Testis (tissue), 2 donors: ENCODE measurements at regions not wholly inside any gene's neighbourhood (a gene's known extent, or its start where the extent isn't known, plus 50 kb on each side); places are given as distances from the start of the nearest gene placed in this dataset.

Experiments
- CTCF ChIP-seq, 3 experiments: fragments of 450-650 bp in 2 of 3; fragments of 200-600 bp in 1 of 3; sonication (generic) in 1 of 3; IDR thresholded peaks; one replicate each; pipeline ENCODE4 v1.5.1; 2016 to 2019; ENCODE audit warnings: antibody characterized with exemption in 3 of 3, mild to moderate bottlenecking in 2 of 3, moderate library complexity in 1 of 3
- POLR2A ChIP-seq: fragments of 450-650 bp; IDR thresholded peaks from one replicate; pipeline ENCODE4 v1.6.1; 2017; ENCODE audit warnings: antibody characterized with exemption, mild to moderate bottlenecking, moderate library complexity

GRCh38 chr7:18201350-18201749 is 173.7 kb upstream of the PRPS1L1 start:
- TF ChIP-seq CTCF (IDR thresholded peaks at IDR 0.05) (no peak), POLR2A (no peak)
